Ascending aorta (tissue), 2 donors: ENCODE measurements at regions not wholly inside any gene's neighbourhood (a gene's known extent, or its start where the extent isn't known, plus 50 kb on each side); places are given as distances from the start of the nearest gene placed in this dataset.
A peak's percentile ranks its signal among the peaks of the same experiment; 100 is the strongest.

Experiments
- DNase-seq, 2 donors: peaks; one replicate each; pipeline ENCODE4 v3.0.0-alpha.2; 2019; ENCODE audit warnings: low spot score in 2 of 2
- H3K27ac ChIP-seq, 2 donors: fragments of 200-600 bp; sonication (generic); one replicate each; pipeline ENCODE4 v1.5.1; 2016 to 2017; ENCODE audit warnings: mild to moderate bottlenecking in 1 of 2
- H3K27me3 ChIP-seq: fragments of 200-600 bp; sonication (generic); one replicate; pipeline ENCODE4 v1.5.1; 2017
- H3K36me3 ChIP-seq, 2 donors: fragments of 200-600 bp; sonication (generic); one replicate each; pipeline ENCODE4 v1.5.1; 2016
- H3K4me1 ChIP-seq, 2 donors: fragments of 200-600 bp; sonication (generic); one replicate each; pipeline ENCODE4 v1.5.1; 2016 to 2017; ENCODE audit warnings: mild to moderate bottlenecking in 1 of 2
- H3K4me3 ChIP-seq, 2 donors: fragments of 200-600 bp; sonication (generic); one replicate each; pipeline ENCODE4 v1.5.1; 2016 to 2017; ENCODE audit warnings: mild to moderate bottlenecking in 1 of 2
- H3K9me3 ChIP-seq, 2 donors: fragments of 200-600 bp; sonication (generic); one replicate each; pipeline ENCODE4 v1.5.1; 2016
- CTCF ChIP-seq, 3 experiments: fragments of 200-600 bp in 2 of 3; fragments of 450-650 bp in 1 of 3; sonication (generic) in 2 of 3; IDR thresholded peaks; one replicate each; pipeline ENCODE4 v1.5.1; 2016 to 2019; ENCODE audit warnings: antibody characterized with exemption in 3 of 3, mild to moderate bottlenecking in 1 of 3, moderate library complexity in 1 of 3
- intact Hi-C: fragments of 100-400 bp; cut with DNase I; formaldehyde crosslinking; loops from one replicate; pipeline ENCODE4 v1.15.1; 2023

DNA sequence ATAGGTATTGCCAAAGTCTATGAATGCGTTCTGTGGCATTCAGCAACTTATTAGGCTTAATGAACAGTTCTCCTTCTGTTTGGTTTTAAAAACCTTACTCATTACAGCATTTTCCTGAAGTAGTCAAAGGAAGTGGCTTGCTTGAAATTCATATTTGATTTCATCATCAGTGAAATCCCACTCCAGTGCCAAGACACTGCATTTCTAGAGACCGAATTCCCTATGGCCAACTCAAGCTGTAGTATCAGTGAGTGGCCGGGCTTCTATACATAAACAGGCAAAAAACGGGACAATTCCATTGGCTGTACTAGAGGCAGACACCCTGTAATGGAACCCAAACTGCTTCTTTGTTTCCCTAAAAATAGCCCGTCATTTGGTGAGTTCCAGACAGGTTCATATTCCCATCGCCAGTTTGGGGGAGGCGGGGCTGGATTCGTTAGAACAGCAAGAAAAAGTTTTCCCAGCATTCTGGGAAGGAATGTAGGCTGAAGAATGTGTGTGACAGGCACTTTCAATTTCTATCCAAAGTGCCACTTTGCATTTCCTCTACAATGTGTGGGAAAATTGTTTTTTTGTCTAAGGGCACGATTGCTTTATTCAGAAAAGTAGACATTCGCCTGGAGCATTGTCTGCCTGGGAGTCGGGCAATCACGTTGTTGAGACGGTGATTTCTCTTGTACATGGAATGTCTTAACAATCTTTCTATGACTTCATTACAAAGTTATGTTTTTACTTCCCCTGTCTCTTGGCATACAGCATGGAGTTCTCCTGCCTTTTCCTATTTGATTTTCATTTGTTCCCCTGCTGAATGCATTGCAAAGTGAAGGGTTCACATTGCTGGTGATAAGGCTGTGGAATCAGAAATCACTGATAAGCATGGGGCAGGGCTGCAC is 141.8 kb upstream of the MAST4 start:
- H3K9me3 ChIP-seq = no peaks in the 10 kb centered on the region
- no peak for TF ChIP-seq CTCF (IDR thresholded peaks at IDR 0.05)
- H3K4me3 ChIP-seq = peak overlapping the region; percentile 0 to 51
- no peaks in the 10 kb centered on the region for H3K36me3 ChIP-seq
- H3K27me3 ChIP-seq = no peaks in the 10 kb centered on the region
- peak overlapping the region; percentile 29 to 42 for H3K27ac ChIP-seq
- H3K4me1 ChIP-seq = no peaks in the 10 kb centered on the region
- intact Hi-C loops = no loop called here
- no peak for DNase-seq

- intact Hi-C loops = no loop called here
- no peak for TF ChIP-seq CTCF (IDR thresholded peaks at IDR 0.05)
- no peaks in the 10 kb centered on the region for H3K9me3 ChIP-seq
Observed at GRCh38 chr5:66459728-66460127, 136.5 kb upstream of the MAST4 start.

DNA sequence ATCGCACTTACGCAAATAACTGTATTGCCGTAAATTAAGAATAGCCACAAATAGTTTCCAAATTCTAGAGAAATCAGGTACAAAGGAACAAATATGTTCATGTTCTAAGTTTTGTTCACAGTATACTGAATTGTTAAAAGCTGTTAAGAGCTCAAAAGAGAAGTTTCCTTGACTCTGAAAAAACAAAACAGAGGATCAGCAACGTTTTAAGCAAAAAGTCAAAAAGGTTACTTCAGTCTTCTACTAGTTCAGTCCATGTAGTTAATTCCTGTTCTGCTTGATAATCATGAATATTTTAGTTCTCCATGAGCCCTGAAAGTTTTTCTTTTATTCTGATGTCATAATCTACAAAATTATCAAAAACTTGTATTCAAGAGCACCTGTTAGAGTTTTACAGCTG is 128.6 kb upstream of the MAST4 start:
- H3K27ac ChIP-seq = no peak overlapping the region
- intact Hi-C loops = no loop called here
- no peak for TF ChIP-seq CTCF (IDR thresholded peaks at IDR 0.05)

More at GRCh38 chr5:66459728-66460127, 136.5 kb upstream of the MAST4 start:
- no peak for DNase-seq
- Histone ChIP-seq H3K36me3 (no peaks in the 10 kb centered on the region), H3K27me3 (no peaks in the 10 kb centered on the region), H3K4me3 (no peak overlapping the region), H3K4me1 (no peaks in the 10 kb centered on the region), H3K27ac (no peak overlapping the region)

DNA sequence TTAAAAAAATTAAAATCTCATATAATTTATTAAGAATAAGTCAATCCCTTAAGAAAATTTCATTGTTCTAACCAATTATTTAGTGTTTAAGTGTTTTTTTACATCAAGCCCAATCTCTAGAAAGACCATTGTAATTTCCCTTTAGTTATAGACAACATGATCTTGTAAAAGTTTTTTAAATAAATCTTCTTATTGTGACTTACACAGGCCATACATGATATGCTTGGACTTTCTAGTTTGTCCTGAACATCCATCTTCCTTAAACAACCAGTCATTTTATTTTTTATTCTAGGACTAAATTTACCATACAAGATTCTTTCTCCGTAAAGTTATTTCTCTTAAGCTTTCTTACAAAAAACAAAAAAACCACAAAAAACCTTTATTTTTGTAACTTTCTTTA is 126.5 kb upstream of the MAST4 start:
- TF ChIP-seq CTCF (IDR thresholded peaks at IDR 0.05) = no peak
- Histone ChIP-seq H3K27ac (no peak overlapping the region), H3K4me3 (no peak overlapping the region), H3K36me3 (no peaks in the 10 kb centered on the region), H3K9me3 (no peaks in the 10 kb centered on the region), H3K4me1 (no peaks in the 10 kb centered on the region), H3K27me3 (no peaks in the 10 kb centered on the region)
- DNase-seq = no peak
- intact Hi-C loops = no loop called here

More for the DNA sequence above, 128.6 kb upstream of the MAST4 start:
- DNase-seq = no peak
- Histone ChIP-seq H3K9me3 (no peaks in the 10 kb centered on the region), H3K4me1 (no peaks in the 10 kb centered on the region), H3K36me3 (no peaks in the 10 kb centered on the region), H3K27me3 (no peaks in the 10 kb centered on the region), H3K4me3 (no peak overlapping the region)

GRCh38 chr5:66472010-66472409 is 124.2 kb upstream of the MAST4 start:
- no peaks in the 10 kb centered on the region for H3K27me3 ChIP-seq
- H3K36me3 ChIP-seq = no peaks in the 10 kb centered on the region
- H3K4me3 ChIP-seq = no peak overlapping the region
- DNase-seq = no peak
- H3K4me1 ChIP-seq = no peaks in the 10 kb centered on the region
- no peaks in the 10 kb centered on the region for H3K9me3 ChIP-seq
- intact Hi-C loops = no loop called here
- no peak overlapping the region for H3K27ac ChIP-seq
- no peak for TF ChIP-seq CTCF (IDR thresholded peaks at IDR 0.05)
